Astrocyte (in vitro differentiated cells and primary cell): ENCODE measurements at regions not wholly inside any gene's neighbourhood (a gene's known extent, or its start where the extent isn't known, plus 50 kb on each side); places are given as distances from the start of the nearest gene placed in this dataset.

Experiments used
- DNase-seq: peaks from one replicate; pipeline ENCODE4 v3.0.0-alpha.2; 2010; ENCODE audit warnings: low read depth
- FAIRE-seq: peaks from 2 replicates; lab custom pipeline; 2011; peaks lifted over from hg19 to GRCh38; lab: Jason Lieb, UNC
- H2AFZ ChIP-seq: 2 replicates; pipeline ENCODE4 v1.6.0; 2012; ENCODE audit warnings: low read depth, low read length, inconsistent platforms
- H3K27ac ChIP-seq: 2 replicates; pipeline ENCODE4 v1.5.1; 2011; ENCODE audit warnings: low read depth, low read length, inconsistent platforms
- H3K27me3 ChIP-seq: 2 replicates; pipeline ENCODE4 v1.6.0; 2011; ENCODE audit warnings: low read length, inconsistent platforms; ENCODE audit not compliant: insufficient read depth
- H3K36me3 ChIP-seq: 2 replicates; pipeline ENCODE4 v1.5.1; 2011; ENCODE audit warnings: low read length, inconsistent platforms; ENCODE audit not compliant: insufficient read depth
- H3K4me1 ChIP-seq: 2 replicates; pipeline ENCODE4 v1.5.1; 2011; ENCODE audit warnings: low read length, inconsistent platforms; ENCODE audit not compliant: insufficient read depth
- H3K4me2 ChIP-seq: 2 replicates; pipeline ENCODE4 v1.6.0; 2012; ENCODE audit warnings: low read length, inconsistent platforms
- H3K4me3 ChIP-seq: 2 replicates; pipeline ENCODE4 v1.5.1; 2011; ENCODE audit warnings: low read depth, mild to moderate bottlenecking, low read length, inconsistent platforms; ENCODE audit not compliant: insufficient read depth
- H3K79me2 ChIP-seq: 2 replicates; pipeline ENCODE4 v1.6.0; 2012; ENCODE audit warnings: mild to moderate bottlenecking, low read length, inconsistent platforms; ENCODE audit not compliant: insufficient read depth
- H3K9ac ChIP-seq: 2 replicates; pipeline ENCODE4 v1.6.0; 2012; ENCODE audit warnings: mild to moderate bottlenecking, low read length, inconsistent platforms
- H3K9me3 ChIP-seq: 2 replicates; pipeline ENCODE4 v1.5.1; 2012; ENCODE audit warnings: low read depth, mild to moderate bottlenecking, low read length, inconsistent platforms; ENCODE audit not compliant: insufficient read depth
- H4K20me1 ChIP-seq: 2 replicates; pipeline ENCODE4 v1.6.0; 2012; ENCODE audit warnings: low read length, inconsistent platforms; ENCODE audit not compliant: insufficient read depth
- H3K27ac Mint-ChIP-seq: one replicate; pipeline ENCODE4 v1.8.0; 2021; ENCODE audit warnings: mild to moderate bottlenecking, mixed read lengths; ENCODE audit not compliant: unreplicated experiment
- H3K27me3 Mint-ChIP-seq: one replicate; pipeline ENCODE4 v1.8.0; 2021; ENCODE audit warnings: low read depth, mixed read lengths; ENCODE audit not compliant: unreplicated experiment
- H3K36me3 Mint-ChIP-seq: one replicate; pipeline ENCODE4 v1.8.0; 2021; ENCODE audit warnings: low read depth, mixed read lengths; ENCODE audit not compliant: unreplicated experiment
- H3K4me1 Mint-ChIP-seq: one replicate; pipeline ENCODE4 v1.8.0; 2021; ENCODE audit warnings: low read depth, mixed read lengths; ENCODE audit not compliant: unreplicated experiment
- H3K4me3 Mint-ChIP-seq: one replicate; pipeline ENCODE4 v1.8.0; 2021; ENCODE audit warnings: mild to moderate bottlenecking, moderate library complexity, mixed read lengths; ENCODE audit not compliant: unreplicated experiment
- H3K9me3 Mint-ChIP-seq: one replicate; pipeline ENCODE4 v1.8.0; 2021; ENCODE audit warnings: mild to moderate bottlenecking, mixed read lengths; ENCODE audit not compliant: unreplicated experiment
- CTCF ChIP-seq: IDR thresholded peaks from 2 replicates; pipeline ENCODE4 v1.5.1; 2011; ENCODE audit warnings: low read depth, mild to moderate bottlenecking, inconsistent platforms, low read length, moderate library complexity; ENCODE audit not compliant: insufficient read depth
- EZH2 ChIP-seq: IDR thresholded peaks from 2 replicates; pipeline ENCODE4 v1.6.1; 2012; ENCODE audit warnings: mild to moderate bottlenecking, low read length, inconsistent platforms; ENCODE audit not compliant: insufficient read depth

- no peaks in the 10 kb centered on the region for H3K27me3 ChIP-seq
- H3K9me3 ChIP-seq, result no peaks in the 10 kb centered on the region
- H3K4me1 ChIP-seq, result no peaks in the 10 kb centered on the region
- Mint-ChIP-seq H3K27me3 (peaks cover 40% of the 10 kb centered on the region), H3K4me1 (peaks cover 2% of the 10 kb centered on the region), H3K27ac (no peak overlapping the region), H3K4me3 (no peak overlapping the region), H3K36me3 (no peaks in the 10 kb centered on the region), H3K9me3 (no peaks in the 10 kb centered on the region)
- DNase-seq (no peak), FAIRE-seq (no peak)
- no peaks in the 10 kb centered on the region for H4K20me1 ChIP-seq
- H3K4me2 ChIP-seq, result no peak overlapping the region
- no peak overlapping the region for H3K27ac ChIP-seq
- H3K79me2 ChIP-seq, result no peaks in the 10 kb centered on the region
- no peaks in the 10 kb centered on the region for H3K36me3 ChIP-seq
- TF ChIP-seq CTCF (no peak), EZH2 (no peak)
- H3K4me3 ChIP-seq, result no peak overlapping the region
- H3K9ac ChIP-seq, result no peak overlapping the region
- no peak overlapping the region for H2AFZ ChIP-seq
Observed at GRCh38 chr1:5738911-5739462, 253.2 kb downstream of the NPHP4 start.

- no peak overlapping the region for H3K27ac ChIP-seq
- no peak overlapping the region for H3K27ac Mint-ChIP-seq
- no peaks in the 10 kb centered on the region for H3K36me3 ChIP-seq
- H3K79me2 ChIP-seq, result no peaks in the 10 kb centered on the region
- H3K9me3 Mint-ChIP-seq, result no peaks in the 10 kb centered on the region
- H4K20me1 ChIP-seq, result no peaks in the 10 kb centered on the region
- DNase-seq (no peak), FAIRE-seq (no peak)
- no peaks in the 10 kb centered on the region for H3K27me3 ChIP-seq
- H3K4me1 ChIP-seq, result no peaks in the 10 kb centered on the region
- H3K9me3 ChIP-seq, result no peaks in the 10 kb centered on the region
- no peak overlapping the region for H3K4me2 ChIP-seq
- H2AFZ ChIP-seq, result no peak overlapping the region
- no peak overlapping the region for H3K9ac ChIP-seq
- peaks cover 35% of the 10 kb centered on the region for H3K27me3 Mint-ChIP-seq
- peaks cover 2% of the 10 kb centered on the region for H3K4me1 Mint-ChIP-seq
- H3K4me3 Mint-ChIP-seq, result no peak overlapping the region
- TF ChIP-seq CTCF (no peak), EZH2 (no peak)
- no peak overlapping the region for H3K4me3 ChIP-seq
- H3K36me3 Mint-ChIP-seq, result no peaks in the 10 kb centered on the region
Observed at GRCh38 chr1:5737081-5737480, 255.1 kb downstream of the NPHP4 start.

GRCh38 chr1:5734996-5735395 lies 257.2 kb downstream of the NPHP4 start:
- H3K27ac Mint-ChIP-seq, result no peak overlapping the region

More at GRCh38 chr1:5734996-5735395, 257.2 kb downstream of the NPHP4 start:
- no peak overlapping the region for H3K9ac ChIP-seq
- H3K27ac ChIP-seq, result no peak overlapping the region
- H3K79me2 ChIP-seq, result no peaks in the 10 kb centered on the region
- no peak overlapping the region for H2AFZ ChIP-seq
- H3K4me3 Mint-ChIP-seq, result no peak overlapping the region
- no peaks in the 10 kb centered on the region for H3K9me3 ChIP-seq
- H3K9me3 Mint-ChIP-seq, result no peaks in the 10 kb centered on the region
- no peaks in the 10 kb centered on the region for H3K27me3 ChIP-seq
- H3K4me1 Mint-ChIP-seq, result peaks cover under 1% of the 10 kb centered on the region
- FAIRE-seq (no peak), DNase-seq (no peak)
- H3K36me3 ChIP-seq, result no peaks in the 10 kb centered on the region
- no peaks in the 10 kb centered on the region for H3K36me3 Mint-ChIP-seq
- no peaks in the 10 kb centered on the region for H4K20me1 ChIP-seq
- peaks cover 42% of the 10 kb centered on the region for H3K27me3 Mint-ChIP-seq
- H3K4me3 ChIP-seq, result no peak overlapping the region
- no peaks in the 10 kb centered on the region for H3K4me1 ChIP-seq
- H3K4me2 ChIP-seq, result no peak overlapping the region
- TF ChIP-seq EZH2, result no peak
- TF ChIP-seq CTCF, result no peak
